Tibial artery (tissue), 4 donors: ENCODE measurements at regions not wholly inside any gene's neighbourhood (a gene's known extent, or its start where the extent isn't known, plus 50 kb on each side); places are given as distances from the start of the nearest gene placed in this dataset.

Source experiments
- DNase-seq, 2 donors: peaks; one replicate each; pipeline ENCODE4 v3.0.0-alpha.2; 2019
- H3K27ac ChIP-seq, 2 donors: fragments of 200-600 bp; sonication (generic) in 1 of 2; 1 replicate in 1 of 2; 2 replicates in 1 of 2; pipeline ENCODE4 v1.5.1; 2018 to 2019; ENCODE audit warnings: mild to moderate bottlenecking in 1 of 2
- H3K27me3 ChIP-seq, 2 donors: fragments of 200-600 bp; sonication (generic) in 1 of 2; one replicate each; pipeline versions ENCODE4 v1.5.1 to v1.6.0; 2016 to 2019
- H3K36me3 ChIP-seq, 3 donors: fragments of 200-600 bp; sonication (generic) in 2 of 3; one replicate each; pipeline ENCODE4 v1.5.1; 2016 to 2019; ENCODE audit warnings: mild to moderate bottlenecking in 2 of 3
- H3K4me1 ChIP-seq, 4 donors: fragments of 200-600 bp; sonication (generic) in 2 of 4; 1 replicate in 3 of 4; 2 replicates in 1 of 4; pipeline ENCODE4 v1.5.1; 2016 to 2019
- H3K4me3 ChIP-seq, 2 donors: fragments of 200-600 bp; sonication (generic) in 1 of 2; 1 replicate in 1 of 2; 2 replicates in 1 of 2; pipeline ENCODE4 v1.5.1; 2018 to 2019; ENCODE audit warnings: mild to moderate bottlenecking in 2 of 2
- H3K9me3 ChIP-seq, 3 donors: fragments of 200-600 bp; sonication (generic) in 1 of 3; one replicate each; pipeline ENCODE4 v1.5.1; 2016 to 2019
- CTCF ChIP-seq, 2 experiments: fragments of 200-600 bp in 1 of 2; fragments of 450-650 bp in 1 of 2; IDR thresholded peaks; one replicate each; pipeline ENCODE4 v1.5.1; 2017 to 2019; ENCODE audit warnings: antibody characterized with exemption in 2 of 2, mild to moderate bottlenecking in 1 of 2, moderate library complexity in 1 of 2
- intact Hi-C: fragments of 100-400 bp; cut with DNase I; formaldehyde crosslinking; loops from one replicate; pipeline ENCODE4 v1.15.0; 2023; ENCODE audit warnings: low total_unique reads

GRCh38 chr5:152572812-152573211, 167.7 kb upstream of the NMUR2 start:
- intact Hi-C loops = no loop called here
- H3K36me3 ChIP-seq = no peaks in the 10 kb centered on the region
- DNase-seq = no peak
- no peaks in the 10 kb centered on the region for H3K9me3 ChIP-seq
- H3K4me3 ChIP-seq = no peak overlapping the region
- no peaks in the 10 kb centered on the region for H3K27me3 ChIP-seq
- no peak for TF ChIP-seq CTCF (IDR thresholded peaks at IDR 0.05)
- no peaks in the 10 kb centered on the region for H3K4me1 ChIP-seq
- H3K27ac ChIP-seq = no peak overlapping the region

- intact Hi-C loops = no loop called here
- H3K4me1 ChIP-seq = no peaks in the 10 kb centered on the region
- H3K27ac ChIP-seq = no peak overlapping the region
- no peaks in the 10 kb centered on the region for H3K27me3 ChIP-seq
- no peak overlapping the region for H3K4me3 ChIP-seq
- TF ChIP-seq CTCF (IDR thresholded peaks at IDR 0.05) = no peak
- H3K9me3 ChIP-seq = peaks cover 0 to 4% (median 0%) of the 10 kb centered on the region in 3 donors
- no peaks in the 10 kb centered on the region for H3K36me3 ChIP-seq
- DNase-seq = no peak
Observed at GRCh38 chr5:152584103-152584502, 179.0 kb upstream of the NMUR2 start.

DNA sequence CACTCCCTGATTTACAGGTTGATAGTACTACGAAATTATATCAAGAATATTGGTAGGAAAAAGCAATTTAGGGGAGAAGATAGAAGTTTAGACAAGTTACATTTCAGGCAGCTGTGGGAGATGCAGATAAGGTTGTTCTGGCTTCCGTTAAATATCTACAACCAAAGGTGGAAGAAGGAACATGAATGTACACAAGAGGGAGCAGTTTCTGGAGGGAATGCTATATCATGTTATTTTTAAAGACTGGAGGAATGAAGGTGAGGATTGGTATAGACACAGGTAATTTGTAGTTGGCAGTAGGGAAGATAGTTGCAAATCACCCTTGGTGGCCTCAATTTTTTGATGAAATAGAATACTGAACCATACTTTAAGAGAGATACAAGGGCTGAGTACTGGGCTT, 187.3 kb upstream of the NMUR2 start:
- Histone ChIP-seq H3K36me3 (no peaks in the 10 kb centered on the region), H3K4me1 (no peaks in the 10 kb centered on the region), H3K9me3 (no peaks in the 10 kb centered on the region), H3K27me3 (no peaks in the 10 kb centered on the region), H3K27ac (no peak overlapping the region), H3K4me3 (no peak overlapping the region)
- no peak for DNase-seq
- intact Hi-C loops = no loop called here
- no peak for TF ChIP-seq CTCF (IDR thresholded peaks at IDR 0.05)

DNA sequence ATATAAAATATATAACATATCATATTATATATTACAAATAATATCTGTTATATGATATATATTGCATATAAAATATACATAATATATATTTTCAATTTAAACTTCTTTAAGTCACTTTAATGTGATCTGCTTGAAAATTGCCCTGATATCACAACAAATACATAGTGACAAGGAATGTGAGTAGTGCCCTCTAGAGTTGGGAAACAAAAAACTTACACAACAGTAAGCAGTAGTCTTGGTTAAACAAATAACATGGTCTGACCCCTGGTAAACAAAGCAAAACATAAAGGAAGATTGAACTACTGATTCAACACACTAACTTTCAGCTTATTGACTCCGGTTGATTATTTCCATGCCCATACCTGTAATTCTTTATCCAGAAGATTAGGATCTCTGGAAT, 188.3 kb upstream of the NMUR2 start:
- Histone ChIP-seq H3K27ac (no peak overlapping the region), H3K4me1 (no peaks in the 10 kb centered on the region), H3K27me3 (no peaks in the 10 kb centered on the region), H3K4me3 (no peak overlapping the region), H3K36me3 (no peaks in the 10 kb centered on the region), H3K9me3 (no peaks in the 10 kb centered on the region)
- intact Hi-C loops = no loop called here
- TF ChIP-seq CTCF (IDR thresholded peaks at IDR 0.05) = no peak
- DNase-seq = no peak

DNA sequence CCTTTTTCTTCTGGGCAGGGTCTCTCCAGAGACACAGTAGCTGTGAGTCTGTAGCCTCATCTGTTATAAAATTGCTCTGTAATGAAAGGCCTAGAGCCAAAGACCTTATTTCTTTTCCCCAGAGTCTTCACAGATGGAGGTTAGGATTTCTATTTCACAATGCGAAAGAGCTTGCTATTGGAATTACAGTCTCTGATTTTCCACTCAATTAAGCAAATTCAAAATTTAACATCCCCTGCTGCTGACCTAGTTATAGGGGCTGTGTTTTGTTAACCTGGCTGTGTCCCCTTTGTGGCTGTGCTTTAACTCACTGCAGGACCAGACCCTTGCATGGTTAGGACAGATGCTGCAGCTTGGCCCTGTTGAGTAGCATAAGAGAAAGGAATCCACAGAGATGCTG, 190.3 kb upstream of the NMUR2 start:
- Histone ChIP-seq H3K9me3 (no peaks in the 10 kb centered on the region), H3K4me3 (no peak overlapping the region), H3K36me3 (no peaks in the 10 kb centered on the region), H3K27me3 (no peaks in the 10 kb centered on the region), H3K4me1 (no peaks in the 10 kb centered on the region), H3K27ac (no peak overlapping the region)
- TF ChIP-seq CTCF (IDR thresholded peaks at IDR 0.05) = no peak
- intact Hi-C loops = no loop called here
- no peak for DNase-seq

DNA sequence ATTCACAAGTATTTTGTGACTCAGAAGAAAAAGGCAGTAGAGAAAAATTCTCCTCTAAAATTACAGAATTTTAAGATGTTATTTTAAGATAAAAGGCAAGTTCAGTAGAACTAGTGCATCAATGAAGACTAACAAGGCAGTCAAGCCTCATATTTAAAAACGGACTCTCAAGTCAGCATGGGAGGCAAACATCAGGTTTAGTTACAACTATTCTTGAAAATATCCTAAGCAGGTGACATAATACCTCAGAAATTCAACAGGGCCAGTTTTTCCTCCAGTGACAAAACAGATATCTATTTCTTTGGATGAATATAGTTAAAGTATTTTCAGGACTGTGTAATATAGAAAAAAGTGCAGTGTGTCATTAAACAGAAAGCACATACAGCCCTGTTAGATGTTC, 194.0 kb upstream of the NMUR2 start:
- no peaks in the 10 kb centered on the region for H3K4me1 ChIP-seq
- no peaks in the 10 kb centered on the region for H3K27me3 ChIP-seq
- no peak overlapping the region for H3K27ac ChIP-seq
- no peaks in the 10 kb centered on the region for H3K9me3 ChIP-seq
- no peak overlapping the region for H3K4me3 ChIP-seq
- H3K36me3 ChIP-seq = no peaks in the 10 kb centered on the region
- DNase-seq = no peak
- intact Hi-C loops = no loop called here
- TF ChIP-seq CTCF (IDR thresholded peaks at IDR 0.05) = no peak
